Mesenchymal stem cell (in vitro differentiated cells and primary cell): ENCODE measurements at regions not wholly inside any gene's neighbourhood (a gene's known extent, or its start where the extent isn't known, plus 50 kb on each side); places are given as distances from the start of the nearest gene placed in this dataset.

Experiments
- DNase-seq: peaks from one replicate; pipeline ENCODE4 v3.0.0-alpha.2; 2013
- H2AFZ ChIP-seq: one replicate; pipeline ENCODE4 v1.6.1; 2013; ENCODE audit warnings: low read depth, mild to moderate bottlenecking, control low read depth, inconsistent platforms, low read length, moderate library complexity
- H2AK5ac ChIP-seq: 2 replicates; pipeline ENCODE4 v1.6.1; 2013; ENCODE audit warnings: low read length, moderate library complexity, mild to moderate bottlenecking, inconsistent platforms; ENCODE audit not compliant: severe bottlenecking
- H2BK120ac ChIP-seq: one replicate; pipeline ENCODE4 v1.6.1; 2013; ENCODE audit warnings: low read depth, mild to moderate bottlenecking, inconsistent platforms, low read length, moderate library complexity
- H2BK12ac ChIP-seq, 2 experiments: one replicate each; pipeline ENCODE4 v1.6.1; 2013; ENCODE audit warnings: inconsistent platforms in 2 of 2, low read length in 2 of 2, mild to moderate bottlenecking in 2 of 2, moderate library complexity in 2 of 2, control low read depth in 1 of 2
- H2BK15ac ChIP-seq: one replicate; pipeline ENCODE4 v1.6.1; 2013; ENCODE audit warnings: mild to moderate bottlenecking, low read depth, inconsistent platforms; ENCODE audit not compliant: poor library complexity, severe bottlenecking
- H2BK5ac ChIP-seq: 2 replicates; pipeline ENCODE4 v1.6.1; 2013; ENCODE audit warnings: low read depth, mild to moderate bottlenecking, low read length, control low read depth, inconsistent platforms; ENCODE audit not compliant: poor library complexity, severe bottlenecking
- H3K14ac ChIP-seq, 2 experiments: one replicate each; pipeline ENCODE4 v1.6.1; 2013; ENCODE audit warnings: inconsistent platforms in 2 of 2, low read length in 2 of 2, control low read depth in 1 of 2, mild to moderate bottlenecking in 1 of 2, moderate library complexity in 1 of 2
- H3K18ac ChIP-seq, 2 experiments: one replicate each; pipeline ENCODE4 v1.6.1; 2013; ENCODE audit warnings: inconsistent platforms in 2 of 2, low read length in 2 of 2, control low read depth in 1 of 2, low read depth in 1 of 2, mild to moderate bottlenecking in 1 of 2
- H3K23ac ChIP-seq, 2 experiments: one replicate each; pipeline ENCODE4 v1.6.1; 2013; ENCODE audit warnings: inconsistent platforms in 2 of 2, low read length in 2 of 2, mild to moderate bottlenecking in 2 of 2, moderate library complexity in 2 of 2, control low read depth in 1 of 2
- H3K27ac ChIP-seq: 2 replicates; pipeline ENCODE4 v1.5.1; 2013; ENCODE audit warnings: mild to moderate bottlenecking, moderate library complexity, low read length, control low read depth, inconsistent platforms; ENCODE audit not compliant: poor library complexity, severe bottlenecking
- H3K27me3 ChIP-seq, 2 experiments: 2 replicates each; pipeline versions ENCODE4 v1.6.1 to v1.7.0; 2013; ENCODE audit warnings: low read length in 2 of 2, mild to moderate bottlenecking in 2 of 2, moderate library complexity in 2 of 2, control low read depth in 1 of 2, inconsistent platforms in 1 of 2; ENCODE audit not compliant: control insufficient read depth in 1 of 2, insufficient read depth in 1 of 2
- H3K36me3 ChIP-seq, 2 experiments: 2 replicates each; pipeline versions ENCODE4 v1.6.1 to v1.7.0; 2013; ENCODE audit warnings: low read length in 2 of 2, control low read depth in 1 of 2, inconsistent platforms in 1 of 2, low read depth in 1 of 2, mild to moderate bottlenecking in 1 of 2; ENCODE audit not compliant: insufficient read depth in 2 of 2, control insufficient read depth in 1 of 2
- H3K4ac ChIP-seq, 2 experiments: one replicate each; pipeline ENCODE4 v1.6.1; 2013; ENCODE audit warnings: inconsistent platforms in 2 of 2, low read length in 2 of 2, mild to moderate bottlenecking in 2 of 2, moderate library complexity in 2 of 2, control low read depth in 1 of 2, low read depth in 1 of 2
- H3K4me1 ChIP-seq: 2 replicates; pipeline ENCODE4 v1.6.1; 2013; ENCODE audit warnings: low read depth, low read length, control low read depth; ENCODE audit not compliant: control insufficient read depth, insufficient read depth
- H3K4me2 ChIP-seq: 2 replicates; pipeline ENCODE4 v1.6.1; 2013; ENCODE audit warnings: low read length, mild to moderate bottlenecking, inconsistent platforms; ENCODE audit not compliant: poor library complexity, severe bottlenecking
- H3K4me3 ChIP-seq, 2 experiments: 2 replicates each; pipeline versions ENCODE4 v1.5.1 to v1.7.0; 2013; ENCODE audit warnings: low read length in 2 of 2, mild to moderate bottlenecking in 2 of 2, control low read depth in 1 of 2, low read depth in 1 of 2; ENCODE audit not compliant: insufficient read depth in 1 of 2
- H3K79me1 ChIP-seq: replicated peaks from 2 replicates; pipeline ENCODE4 v1.6.1; 2013; ENCODE audit warnings: mild to moderate bottlenecking, control low read depth, low read length, inconsistent platforms; ENCODE audit not compliant: poor library complexity, severe bottlenecking
- H3K9ac ChIP-seq: 2 replicates; pipeline ENCODE4 v1.7.0; 2013; ENCODE audit warnings: mild to moderate bottlenecking, low read length, moderate library complexity
- H3K9me3 ChIP-seq: 2 replicates; pipeline ENCODE4 v1.7.0; 2013; ENCODE audit warnings: mild to moderate bottlenecking, low read length; ENCODE audit not compliant: control insufficient read depth
- H4K8ac ChIP-seq: one replicate; pipeline ENCODE4 v1.6.1; 2013; ENCODE audit warnings: inconsistent platforms, mild to moderate bottlenecking, low read length, moderate library complexity
- H4K91ac ChIP-seq: one replicate; pipeline ENCODE4 v1.6.1; 2013; ENCODE audit warnings: mild to moderate bottlenecking, low read length, inconsistent platforms
- WGBS: methylation state at CpG from one replicate; pipeline ENCODE4 v1.1.7; 2013; ENCODE audit warnings: mixed read lengths; 5-methylcytosine and 5-hydroxymethylcytosine counted together

- H3K4ac ChIP-seq = no peak overlapping the region
Observed at GRCh38 chrX:88881536-88881935, 134.5 kb downstream of the CPXCR1 start.

DNA sequence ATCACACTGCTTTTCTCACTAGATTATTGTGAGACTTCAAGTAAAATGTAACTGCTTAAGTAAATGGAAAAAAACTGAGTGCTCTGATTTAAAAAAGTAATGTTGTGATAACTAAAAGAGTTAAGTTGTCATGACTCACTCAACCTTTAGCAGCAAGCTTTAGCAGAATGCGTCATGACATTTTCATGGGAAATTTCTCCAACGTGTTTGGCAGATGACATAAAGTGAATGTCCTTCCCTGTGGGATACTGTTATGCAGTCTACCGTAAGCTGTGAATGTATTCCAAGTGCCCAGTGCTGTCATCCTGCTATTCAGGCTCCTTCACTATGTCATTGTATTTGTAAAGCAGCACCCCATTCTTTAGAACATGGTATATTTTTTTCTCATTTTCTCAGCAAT lies 136.2 kb downstream of the CPXCR1 start:
- no peak overlapping the region for H3K4ac ChIP-seq
- H3K36me3 ChIP-seq = no peaks in the 10 kb centered on the region
- H4K91ac ChIP-seq = no peak overlapping the region
- H2BK120ac ChIP-seq = no peak overlapping the region
- no peak overlapping the region for H2BK12ac ChIP-seq
- no peak overlapping the region for H2AK5ac ChIP-seq
- H3K9me3 ChIP-seq = no peaks in the 10 kb centered on the region
- H3K18ac ChIP-seq = no peak overlapping the region
- H3K4me1 ChIP-seq = peaks cover 2% of the 10 kb centered on the region
- no peak overlapping the region for H3K14ac ChIP-seq
- H3K23ac ChIP-seq = no peak overlapping the region
- no peak overlapping the region for H4K8ac ChIP-seq
- H2BK15ac ChIP-seq = no peak overlapping the region
- WGBS = 76% methylated on average over 3 of the region's 3 CpGs
- no peak overlapping the region for H2AFZ ChIP-seq
- no peak overlapping the region for H3K27ac ChIP-seq
- no peak overlapping the region for H3K9ac ChIP-seq
- H3K27me3 ChIP-seq = no peaks in the 10 kb centered on the region
- DNase-seq = peak; percentile 6
- no peaks in the 10 kb centered on the region for H3K79me1 ChIP-seq
- H3K4me3 ChIP-seq = no peak overlapping the region
- no peak overlapping the region for H3K4me2 ChIP-seq
- H2BK5ac ChIP-seq = no peak overlapping the region

More at GRCh38 chrX:88881536-88881935, 134.5 kb downstream of the CPXCR1 start:
- Histone ChIP-seq H2AK5ac (no peak overlapping the region), H3K14ac (no peak overlapping the region), H3K27me3 (no peaks in the 10 kb centered on the region), H3K36me3 (no peaks in the 10 kb centered on the region), H3K4me1 (peaks cover 2% of the 10 kb centered on the region), H2BK120ac (no peak overlapping the region), H4K8ac (no peak overlapping the region), H3K23ac (no peak overlapping the region), H2AFZ (no peak overlapping the region), H3K27ac (no peak overlapping the region), H2BK12ac (no peak overlapping the region), H3K9me3 (no peaks in the 10 kb centered on the region), H2BK5ac (no peak overlapping the region), H3K4me3 (no peak overlapping the region), H3K9ac (no peak overlapping the region), H3K4me2 (no peak overlapping the region), H3K79me1 (no peaks in the 10 kb centered on the region), H4K91ac (no peak overlapping the region), H3K18ac (no peak overlapping the region), H2BK15ac (no peak overlapping the region)
- no peak for DNase-seq

DNA sequence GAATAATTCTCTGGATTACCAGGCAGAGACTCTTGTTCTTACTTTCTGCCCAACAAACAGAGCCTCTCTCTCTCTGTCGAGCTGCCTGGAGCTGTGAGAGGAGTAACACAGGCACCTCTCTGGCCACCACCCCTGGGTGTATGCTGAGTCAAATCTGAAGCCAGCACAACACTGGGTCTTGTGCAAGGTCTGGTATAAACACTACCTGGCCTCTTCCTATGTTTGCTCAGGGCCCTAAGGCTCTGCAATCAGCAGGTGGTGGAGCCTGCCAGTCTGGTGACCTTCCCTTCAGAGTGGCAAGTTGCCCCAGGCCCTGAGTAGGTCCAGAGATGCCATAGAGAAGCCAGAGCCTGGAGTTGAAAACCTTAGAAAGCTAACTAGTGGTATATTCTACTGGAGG lies 139.9 kb downstream of the CPXCR1 start:
- no peak overlapping the region for H3K4ac ChIP-seq
- H3K9ac ChIP-seq = no peak overlapping the region
- H3K4me1 ChIP-seq = peaks cover 2% of the 10 kb centered on the region
- H2AK5ac ChIP-seq = no peak overlapping the region
- no peak overlapping the region for H2BK120ac ChIP-seq
- H3K27me3 ChIP-seq = no peaks in the 10 kb centered on the region
- H3K9me3 ChIP-seq = no peaks in the 10 kb centered on the region
- H3K27ac ChIP-seq = no peak overlapping the region
- no peak overlapping the region for H3K4me2 ChIP-seq
- H3K36me3 ChIP-seq = no peaks in the 10 kb centered on the region
- no peak overlapping the region for H3K18ac ChIP-seq
- no peak for DNase-seq
- no peak overlapping the region for H4K91ac ChIP-seq
- no peak overlapping the region for H2AFZ ChIP-seq
- H4K8ac ChIP-seq = no peak overlapping the region
- 67% methylated on average over 1 of the region's 1 CpG for WGBS
- no peak overlapping the region for H3K14ac ChIP-seq
- H2BK12ac ChIP-seq = no peak overlapping the region
- H3K79me1 ChIP-seq = no peaks in the 10 kb centered on the region
- H2BK15ac ChIP-seq = no peak overlapping the region
- no peak overlapping the region for H3K4me3 ChIP-seq
- H3K23ac ChIP-seq = no peak overlapping the region
- no peak overlapping the region for H2BK5ac ChIP-seq

- Histone ChIP-seq H2AFZ (no peak overlapping the region), H3K4me2 (no peak overlapping the region), H3K4ac (no peak overlapping the region), H3K4me3 (no peak overlapping the region), H3K27me3 (no peaks in the 10 kb centered on the region), H3K4me1 (no peaks in the 10 kb centered on the region), H4K8ac (no peak overlapping the region), H3K9ac (no peak overlapping the region), H3K14ac (no peak overlapping the region), H2BK5ac (no peak overlapping the region), H2AK5ac (no peak overlapping the region), H2BK15ac (no peak overlapping the region), H2BK12ac (no peak overlapping the region), H3K18ac (no peak overlapping the region), H3K9me3 (no peaks in the 10 kb centered on the region), H4K91ac (no peak overlapping the region), H3K36me3 (no peaks in the 10 kb centered on the region), H3K23ac (no peak overlapping the region), H3K79me1 (no peaks in the 10 kb centered on the region), H2BK120ac (no peak overlapping the region), H3K27ac (no peak overlapping the region)
- DNase-seq = no peak
- WGBS = no CpG with 5 or more reads among the region's 2 CpGs
Observed at GRCh38 chrX:88903989-88904718, 157.1 kb downstream of the CPXCR1 start.
